Right kidney (tissue), 1 donor: ENCODE measurements at regions not wholly inside any gene's neighbourhood (a gene's known extent, or its start where the extent isn't known, plus 50 kb on each side); places are given as distances from the start of the nearest gene placed in this dataset.
"Not testable (repeated sequence)": the region's sequence is repeated elsewhere in the genome, so short reads cannot be mapped to it uniquely, and the experiment has no call there.

Source experiments
- DNase-seq: peaks from one replicate; pipeline ENCODE4 v3.0.0-alpha.2; 2016

- DNase-seq: not testable (repeated sequence)
These were observed 530.6 kb downstream of the TTLL7 start for GRCh38 chr1:83468336-83468735.

- DNase-seq: not testable (repeated sequence)
These were observed 541.1 kb downstream of the TTLL7 start for GRCh38 chr1:83457735-83458248.

GRCh38 chr1:83457281-83457680 lies 541.7 kb downstream of the TTLL7 start:
- DNase-seq: not testable (repeated sequence)

GRCh38 chr1:83455753-83456152 lies 543.2 kb downstream of the TTLL7 start:
- not testable (repeated sequence) for DNase-seq

DNA sequence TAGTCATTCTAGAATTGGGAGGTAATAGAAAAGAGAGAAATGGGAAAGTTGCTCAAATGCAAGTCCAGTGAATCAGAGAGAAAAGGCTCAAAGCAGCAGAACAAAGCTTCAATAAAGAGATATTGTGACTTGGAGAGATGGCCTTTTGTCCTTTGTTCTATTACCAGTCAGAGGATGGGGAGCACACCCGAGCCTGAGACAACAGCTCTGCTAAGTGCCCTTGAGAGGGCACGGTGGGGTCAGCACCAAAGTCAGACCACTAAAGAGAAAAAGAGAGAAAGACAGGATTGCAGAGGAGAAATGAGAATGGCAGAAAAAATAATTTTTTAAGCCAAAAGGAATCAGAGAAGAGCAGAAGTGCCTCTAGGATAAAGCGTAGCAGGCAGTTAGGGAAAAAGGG lies 553.1 kb downstream of the TTLL7 start:
- DNase-seq: not testable (repeated sequence)

DNA sequence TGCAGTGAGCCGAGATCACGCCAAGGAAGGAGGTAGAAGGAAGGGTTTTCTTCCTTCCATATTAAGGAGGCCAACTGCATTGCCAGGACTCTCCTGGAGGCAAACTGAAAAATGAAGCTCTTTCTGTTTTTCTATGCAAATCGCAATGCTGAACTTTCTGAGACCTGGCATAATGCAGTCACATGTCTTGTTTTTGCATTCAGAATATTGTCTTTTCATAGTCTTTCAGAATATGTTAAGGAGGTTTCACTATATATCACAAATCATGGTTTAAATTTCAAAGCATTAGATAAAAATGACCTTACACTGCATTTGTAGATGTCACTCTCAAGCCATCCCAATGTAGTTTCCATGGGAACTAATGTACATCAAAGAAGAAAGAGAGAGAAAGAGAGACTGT lies 556.5 kb downstream of the TTLL7 start:
- DNase-seq: not testable (repeated sequence)

DNA sequence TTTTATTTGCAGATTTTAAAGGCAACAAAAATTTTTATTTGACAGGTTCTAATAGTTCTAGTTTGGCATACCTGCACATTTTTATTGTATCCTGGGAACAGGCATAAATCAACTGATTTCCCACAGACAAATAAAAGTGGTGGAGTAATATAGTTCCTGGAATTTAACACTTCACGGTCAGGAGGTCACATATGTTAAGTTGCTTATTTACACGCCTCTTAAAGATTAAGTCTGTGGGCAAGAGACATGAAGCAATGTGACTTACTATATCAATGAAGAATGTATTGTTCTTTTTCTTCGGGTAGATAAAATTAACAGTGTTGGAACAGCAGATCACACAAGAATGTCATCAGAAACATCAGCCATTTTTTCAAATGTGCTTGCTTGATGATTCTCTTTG lies 558.3 kb downstream of the TTLL7 start:
- DNase-seq: not testable (repeated sequence)

GRCh38 chr1:83440021-83440420 lies 558.9 kb downstream of the TTLL7 start:
- not testable (repeated sequence) for DNase-seq

DNA sequence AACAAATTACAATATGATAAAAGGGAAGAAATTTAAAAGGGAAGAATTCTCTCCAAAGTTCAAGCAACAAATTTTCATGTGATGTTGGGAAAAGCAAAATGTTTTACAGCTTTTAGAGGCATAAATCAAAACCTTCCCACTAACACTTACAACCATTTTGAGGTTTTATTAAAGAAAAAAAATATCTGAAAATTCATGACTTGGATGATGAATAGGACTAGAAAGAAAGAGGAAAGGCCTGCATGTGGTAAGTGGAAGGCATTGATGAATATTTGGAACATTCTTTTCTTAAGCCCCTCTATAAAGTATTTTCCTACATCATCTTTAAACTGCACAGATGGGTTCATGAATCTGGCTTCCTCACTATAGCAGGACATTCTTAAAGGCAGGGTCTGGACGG lies 560.6 kb downstream of the TTLL7 start:
- DNase-seq: not testable (repeated sequence)

DNA sequence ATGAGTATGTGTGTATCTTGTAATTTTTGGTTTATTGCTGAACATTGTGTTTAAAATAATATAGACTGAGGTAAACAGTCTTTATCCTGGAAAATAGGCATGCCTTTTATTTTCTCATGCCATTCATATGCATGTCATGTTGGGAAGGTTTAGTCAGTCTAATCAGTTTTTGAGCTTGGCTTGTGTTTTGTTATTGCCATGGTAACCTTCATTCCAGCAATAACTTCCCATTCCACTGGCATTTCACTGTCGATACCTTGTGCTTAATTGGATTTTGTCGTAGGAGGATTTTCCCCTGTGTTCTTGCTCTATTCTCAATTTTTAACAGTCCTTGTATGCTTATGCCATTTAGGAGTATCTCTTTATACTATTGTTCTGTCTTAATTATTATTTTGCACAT lies 563.6 kb downstream of the TTLL7 start:
- not testable (repeated sequence) for DNase-seq

- not testable (repeated sequence) for DNase-seq
These were observed 571.4 kb downstream of the TTLL7 start for GRCh38 chr1:83427566-83427965.

DNA sequence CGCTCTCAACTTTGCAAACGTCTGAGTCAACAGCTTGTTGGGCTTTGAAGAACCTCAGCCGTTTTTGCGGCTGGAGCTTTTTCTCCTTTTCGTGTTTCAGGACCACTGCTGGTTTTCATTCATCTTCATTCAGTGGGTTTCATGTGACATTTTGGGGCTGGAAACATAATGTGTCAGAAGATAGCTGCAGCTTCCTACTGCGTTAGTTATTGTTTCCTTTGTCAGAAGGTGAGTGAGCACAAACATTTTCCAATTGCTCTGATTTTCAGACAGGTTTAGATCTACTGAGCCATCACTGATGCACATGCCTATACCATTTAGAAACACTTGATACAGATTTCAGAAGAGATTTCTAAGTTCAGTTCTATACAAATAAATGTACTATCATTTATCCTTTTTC lies 575.5 kb downstream of the TTLL7 start:
- not testable (repeated sequence) for DNase-seq

DNA sequence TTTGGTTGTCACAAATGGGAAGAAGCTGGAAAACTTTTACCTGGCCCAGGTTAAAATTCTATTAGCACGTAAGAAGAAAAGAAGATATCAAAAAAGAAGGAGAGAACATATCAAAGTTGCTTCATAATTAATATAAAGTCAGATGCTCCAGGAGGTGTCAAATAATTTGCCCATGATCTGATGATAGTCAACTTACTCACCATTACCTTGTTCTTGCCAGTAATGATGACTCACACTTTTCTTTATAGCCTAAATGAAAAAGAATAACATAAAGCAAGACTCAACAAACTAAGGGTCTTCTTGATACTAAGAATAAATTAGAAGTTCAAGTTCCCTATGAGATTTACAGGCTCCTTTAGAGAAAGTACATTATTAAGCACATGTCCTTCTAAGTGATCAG lies 580.4 kb downstream of the TTLL7 start:
- no peak for DNase-seq

GRCh38 chr1:83413839-83414107 lies 585.2 kb downstream of the TTLL7 start:
- not testable (repeated sequence) for DNase-seq

DNA sequence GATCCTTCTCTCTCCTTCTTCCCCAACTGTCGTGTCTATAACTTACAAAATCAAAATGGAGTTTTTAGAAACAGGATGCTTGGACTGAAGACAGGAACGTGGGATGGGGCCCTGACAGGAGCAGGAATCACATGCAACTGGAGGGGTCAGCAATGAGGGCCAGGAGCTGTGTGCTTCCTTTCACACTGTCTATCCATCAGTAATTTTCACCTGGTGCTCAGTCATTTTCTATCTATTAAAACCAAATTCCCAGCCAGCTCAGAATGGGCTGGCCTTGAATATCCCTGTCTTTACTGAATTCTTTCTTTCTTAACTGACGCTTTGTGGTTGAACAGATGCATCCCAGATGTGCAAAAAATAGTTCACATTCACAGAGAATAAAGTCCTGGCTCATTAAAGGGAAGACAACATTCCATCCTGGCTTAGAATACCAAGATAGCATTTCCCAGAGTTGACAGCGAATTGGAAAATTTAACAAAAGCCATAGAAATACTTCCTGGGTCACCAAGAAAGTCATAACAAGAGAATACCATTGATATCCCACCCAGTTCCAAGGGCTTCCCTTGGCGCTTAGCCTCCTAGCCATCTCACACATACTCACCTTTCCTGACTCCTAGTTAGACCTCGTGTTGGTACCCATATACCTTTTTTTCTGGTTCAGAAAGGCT lies 588.1 kb downstream of the TTLL7 start:
- DNase-seq: not testable (repeated sequence)

GRCh38 chr1:83406693-83407371 lies 592.1 kb downstream of the TTLL7 start:
- DNase-seq: not testable (repeated sequence)

GRCh38 chr1:83405789-83406188 lies 593.1 kb downstream of the TTLL7 start:
- not testable (repeated sequence) for DNase-seq

DNA sequence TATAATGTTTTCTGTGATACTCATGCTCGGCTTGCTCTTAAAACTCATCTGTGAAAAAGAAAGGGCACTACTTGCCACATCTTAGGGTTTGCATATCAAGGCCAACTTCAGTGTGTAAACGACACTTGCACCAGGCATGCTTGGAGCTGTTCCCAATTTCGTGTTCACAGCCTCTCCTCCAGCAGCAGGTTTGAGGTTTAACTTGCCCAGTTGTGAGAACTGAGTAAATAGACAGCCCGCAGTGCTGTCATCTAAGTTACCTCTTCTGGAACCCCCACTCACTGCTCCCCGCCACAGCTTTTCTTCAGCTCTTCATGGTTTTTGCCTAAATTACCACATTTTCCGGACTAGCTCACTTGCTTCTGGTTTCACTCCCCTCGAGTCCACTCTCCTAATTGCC lies 595.4 kb downstream of the TTLL7 start:
- DNase-seq: not testable (repeated sequence)

GRCh38 chr1:83401146-83401545 lies 597.8 kb downstream of the TTLL7 start:
- DNase-seq: not testable (repeated sequence)

DNA sequence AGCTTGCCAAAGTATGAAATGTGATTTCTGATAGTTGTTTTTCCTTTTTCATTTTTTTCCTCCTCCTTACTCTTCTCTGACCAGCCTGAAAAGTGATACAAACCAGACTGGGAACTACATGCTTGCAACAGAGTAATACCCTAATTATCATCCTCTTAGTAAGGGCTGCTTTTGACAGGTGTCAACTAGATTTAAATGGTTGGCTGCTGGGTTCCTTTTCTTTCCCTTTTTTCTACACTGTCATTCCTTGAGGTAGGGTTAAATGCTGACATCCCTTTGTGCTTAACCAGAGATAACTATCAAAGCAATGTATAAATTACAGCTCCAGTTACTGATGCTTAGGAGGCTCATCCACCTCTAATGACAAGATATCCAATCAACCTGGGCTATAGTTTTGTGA lies 598.8 kb downstream of the TTLL7 start:
- not testable (repeated sequence) for DNase-seq

DNA sequence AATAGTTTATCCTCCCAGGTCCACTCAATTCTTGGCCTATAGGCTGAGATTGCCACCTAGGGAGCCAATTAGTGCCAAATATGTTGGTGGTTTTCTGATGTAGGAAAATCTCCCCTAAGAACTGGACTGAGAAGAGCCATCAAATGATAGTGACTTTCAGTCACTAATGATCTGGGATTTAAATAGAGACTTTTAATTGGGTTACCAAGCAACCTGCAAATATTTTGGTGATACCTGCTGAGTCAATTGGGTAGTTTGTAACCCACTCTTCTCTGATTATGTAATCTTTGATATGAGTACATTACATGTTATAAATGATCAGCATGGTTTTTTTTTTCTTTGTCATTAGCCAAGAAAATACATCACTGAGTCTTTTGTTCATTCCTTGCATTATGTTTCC lies 600.8 kb downstream of the TTLL7 start:
- DNase-seq: not testable (repeated sequence)

GRCh38 chr1:83395130-83395529 lies 603.8 kb downstream of the TTLL7 start:
- DNase-seq: not testable (repeated sequence)

DNA sequence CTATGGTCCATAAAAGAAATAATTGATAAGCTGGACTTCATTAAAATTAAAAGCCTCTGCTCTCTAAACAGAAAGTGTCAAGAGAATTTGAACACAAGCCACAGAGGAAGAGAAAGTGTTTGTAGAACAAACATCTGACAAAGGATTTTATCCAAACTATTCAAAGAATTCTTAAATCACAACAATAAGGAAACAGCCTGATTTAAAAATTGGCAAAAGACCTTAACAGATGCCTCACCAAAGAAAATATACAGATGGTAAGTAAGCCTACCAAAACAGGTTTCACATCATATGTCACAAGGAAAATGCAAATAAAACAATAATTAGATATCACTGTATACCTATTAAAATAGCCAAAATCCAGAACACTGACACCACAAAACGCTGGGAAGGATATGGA lies 612.0 kb downstream of the TTLL7 start:
- DNase-seq: not testable (repeated sequence)

GRCh38 chr1:83383107-83383506 lies 615.8 kb downstream of the TTLL7 start:
- not testable (repeated sequence) for DNase-seq
